HG03196 (cell line): ENCODE measurements at regions not wholly inside any gene's neighbourhood (a gene's known extent, or its start where the extent isn't known, plus 50 kb on each side); places are given as distances from the start of the nearest gene placed in this dataset.

Experiments used
- ATAC-seq: cut with Tn5 transposase; IDR thresholded peaks from one replicate; pipeline ENCODE4 v1.9.1; 2021; ENCODE audit not compliant: unreplicated experiment

DNA sequence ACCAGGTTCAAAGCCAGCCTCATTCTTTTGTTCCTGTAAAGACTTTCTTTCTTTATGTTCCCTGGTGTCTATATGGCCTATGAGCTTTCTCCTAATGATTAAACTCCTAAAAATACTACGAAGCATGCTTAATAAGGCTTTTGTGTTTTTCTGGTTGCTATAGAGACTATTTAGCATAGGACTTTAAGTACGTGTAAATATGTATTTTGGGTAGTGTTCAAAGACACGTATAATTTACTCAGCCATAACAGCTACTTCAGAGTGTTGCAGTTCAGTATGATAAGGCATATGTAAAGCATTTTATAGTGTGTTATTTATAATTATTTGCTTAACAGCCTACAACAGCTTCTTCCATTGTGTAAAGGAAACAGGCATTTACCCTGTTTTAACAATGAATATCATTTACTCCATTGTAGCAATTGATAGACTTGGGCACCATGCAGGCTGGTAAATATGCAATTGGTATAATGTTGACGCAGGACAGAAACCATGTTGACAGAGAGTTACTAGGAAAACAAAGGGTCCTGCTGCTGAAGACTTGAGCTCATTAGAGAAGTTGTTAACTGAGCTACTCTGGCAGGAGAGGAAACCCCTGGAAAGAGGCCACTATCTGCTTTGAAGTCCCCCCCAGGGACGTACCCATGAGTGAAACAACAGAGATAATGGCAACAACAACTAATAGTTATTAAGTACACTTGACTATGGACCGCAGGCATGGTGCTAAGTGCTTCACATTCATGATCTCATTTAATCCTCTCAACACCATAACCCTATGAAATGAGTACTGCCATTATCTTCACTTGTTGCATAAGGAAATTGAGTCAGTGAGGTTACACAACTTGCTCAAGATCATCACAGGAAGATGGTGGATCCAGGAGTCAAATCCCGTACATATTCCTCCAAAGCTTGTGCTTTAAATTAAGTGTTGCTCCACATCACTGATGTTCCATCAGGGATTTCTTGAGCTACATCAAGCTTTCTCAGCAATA lies 342.2 kb upstream of the DYNLRB2 start:
- ATAC-seq = no peak

GRCh38 chr16:80197741-80198201 lies 343.0 kb upstream of the DYNLRB2 start:
- no peak for ATAC-seq

DNA sequence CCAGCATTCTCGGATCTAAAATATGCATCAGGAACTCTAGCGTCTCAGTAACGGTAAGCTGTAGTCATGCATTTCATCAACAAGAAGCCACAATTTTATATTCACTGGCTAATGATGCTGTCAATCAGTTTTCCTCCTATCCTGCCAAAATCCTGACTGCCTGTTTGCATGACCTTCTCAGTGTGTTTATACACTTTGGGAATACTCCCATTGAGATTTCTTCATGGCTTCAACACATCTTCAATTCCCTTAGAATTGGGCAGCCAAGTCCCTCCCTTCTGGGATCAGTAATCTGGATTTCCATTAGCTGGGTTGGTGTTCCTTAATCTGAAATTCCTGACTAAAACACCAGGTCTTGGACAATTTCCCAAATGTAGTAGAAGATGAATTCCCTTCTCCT lies 348.9 kb upstream of the DYNLRB2 start:
- ATAC-seq = no peak

GRCh38 chr16:80189476-80190175 lies 351.2 kb upstream of the DYNLRB2 start:
- no peak for ATAC-seq

- no peak for ATAC-seq
Observed at GRCh38 chr16:80176114-80176513, 364.7 kb upstream of the DYNLRB2 start.

DNA sequence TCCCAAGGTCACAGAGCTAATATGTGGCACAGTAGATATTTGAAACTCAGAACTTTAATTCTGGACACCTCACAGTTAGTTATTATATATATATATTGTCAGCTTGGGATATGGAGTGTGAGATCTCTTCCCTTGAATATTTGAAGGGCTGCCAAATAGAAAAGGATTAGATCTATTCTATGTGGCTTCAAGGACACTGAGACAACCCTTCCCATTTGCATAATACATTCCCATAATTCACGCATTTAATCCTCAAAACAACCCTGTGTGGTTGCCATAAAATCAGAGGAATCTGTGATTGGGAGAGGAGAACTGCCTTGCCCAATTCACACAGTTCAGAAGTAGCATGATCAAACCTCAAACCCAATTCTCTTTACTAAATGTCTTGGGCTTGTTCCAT lies 365.8 kb upstream of the DYNLRB2 start:
- no peak for ATAC-seq

DNA sequence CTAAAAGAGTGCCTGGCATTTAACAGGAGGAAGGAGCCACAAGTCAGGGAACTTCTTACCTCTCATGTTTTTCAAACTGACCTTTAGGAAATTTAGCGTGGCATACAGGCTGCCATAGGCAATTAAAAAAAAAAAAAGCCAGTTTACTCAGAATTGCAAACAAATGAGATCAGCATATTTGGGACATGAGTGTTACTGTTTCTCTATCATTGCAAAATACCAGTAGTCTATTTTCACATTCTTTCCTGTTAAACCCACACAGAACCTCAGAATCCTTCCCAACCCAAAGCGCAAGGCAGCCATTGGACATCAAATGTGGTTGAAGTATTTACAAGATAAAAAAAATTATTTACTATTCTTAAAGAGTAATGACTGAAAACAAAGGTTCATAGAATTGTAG lies 366.4 kb upstream of the DYNLRB2 start:
- ATAC-seq = no peak

DNA sequence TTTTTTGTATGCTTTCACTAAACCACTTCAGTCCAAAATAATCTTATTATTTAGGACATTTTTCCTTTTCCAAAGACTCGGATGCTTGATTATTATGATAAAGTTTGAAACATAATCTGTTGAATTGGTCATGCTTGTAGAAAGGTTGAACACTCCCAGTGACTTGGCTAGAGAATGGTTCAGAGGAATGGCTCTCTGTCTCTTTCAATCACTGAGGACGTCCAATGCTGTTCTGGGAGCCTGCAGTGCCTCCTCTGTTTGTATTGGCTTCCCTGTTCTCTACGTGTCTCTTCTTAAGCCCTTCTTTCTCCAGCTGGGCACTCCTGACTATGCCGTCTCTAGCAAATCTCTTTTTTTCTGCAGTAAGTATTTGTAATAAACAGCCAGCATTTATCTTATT lies 369.0 kb upstream of the DYNLRB2 start:
- ATAC-seq = no peak

DNA sequence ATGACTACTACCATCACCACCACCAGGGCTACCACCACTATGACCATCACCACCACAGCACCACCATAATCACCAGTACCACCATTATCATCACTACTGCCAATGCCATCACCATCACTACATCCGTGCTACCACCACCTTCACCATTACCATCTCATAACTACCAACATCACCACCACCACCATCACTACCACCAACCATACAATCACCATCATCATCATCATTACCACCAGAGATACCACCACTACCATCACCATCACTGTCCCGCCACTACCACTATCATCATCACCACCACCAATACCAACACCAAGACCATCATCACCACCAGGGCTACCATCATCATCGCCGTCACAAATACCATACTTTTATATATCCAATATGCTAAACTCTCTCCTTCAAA lies 369.6 kb upstream of the DYNLRB2 start:
- no peak for ATAC-seq

GRCh38 chr16:80167657-80168390 lies 373.0 kb upstream of the DYNLRB2 start:
- ATAC-seq = no peak

DNA sequence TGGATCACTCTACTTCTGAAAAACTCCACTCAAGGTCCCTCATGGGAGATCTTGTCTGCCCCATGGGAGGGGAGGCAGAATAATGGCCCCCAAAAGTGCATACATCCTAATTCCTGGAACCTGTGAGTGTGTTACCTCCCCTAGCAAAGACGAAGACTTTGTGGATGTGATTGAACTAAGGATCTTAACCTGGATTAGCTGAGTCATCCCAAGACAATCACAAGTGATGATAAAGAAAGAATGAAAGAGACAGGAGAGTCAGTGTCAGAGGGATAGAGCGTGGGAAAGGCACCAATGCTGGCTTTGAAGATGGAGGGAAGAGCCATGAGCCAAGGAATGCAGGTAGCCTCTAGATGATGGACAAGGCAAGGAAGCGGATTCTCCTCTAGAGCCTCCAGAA lies 374.7 kb upstream of the DYNLRB2 start:
- ATAC-seq = no peak

DNA sequence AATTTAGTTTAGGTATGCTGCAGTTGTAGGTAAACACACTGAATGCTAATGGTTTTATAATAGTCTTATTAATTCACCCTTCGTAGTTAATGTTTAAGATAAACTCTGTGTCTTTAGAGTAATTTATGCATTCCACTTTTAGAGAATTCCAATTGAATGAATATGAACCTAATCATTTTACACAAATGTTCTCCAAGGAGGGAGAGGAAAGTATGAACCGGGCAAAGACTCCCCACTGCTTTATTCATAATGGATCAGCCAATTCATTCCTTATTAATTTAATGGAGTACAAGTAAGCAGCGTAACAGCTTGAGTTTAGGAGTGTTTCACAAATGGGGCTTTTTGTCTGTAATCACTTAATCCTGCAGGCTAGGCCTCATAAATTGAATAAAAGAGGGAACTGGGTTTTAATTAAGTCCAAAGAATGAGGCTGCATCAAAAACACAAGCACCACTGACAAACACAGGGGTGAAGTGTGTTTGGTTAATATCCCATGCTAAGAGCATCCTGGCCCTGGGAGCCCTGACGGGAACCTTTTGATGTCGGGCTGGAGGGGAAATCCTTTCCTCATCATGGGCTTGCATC lies 375.7 kb upstream of the DYNLRB2 start:
- no peak for ATAC-seq

DNA sequence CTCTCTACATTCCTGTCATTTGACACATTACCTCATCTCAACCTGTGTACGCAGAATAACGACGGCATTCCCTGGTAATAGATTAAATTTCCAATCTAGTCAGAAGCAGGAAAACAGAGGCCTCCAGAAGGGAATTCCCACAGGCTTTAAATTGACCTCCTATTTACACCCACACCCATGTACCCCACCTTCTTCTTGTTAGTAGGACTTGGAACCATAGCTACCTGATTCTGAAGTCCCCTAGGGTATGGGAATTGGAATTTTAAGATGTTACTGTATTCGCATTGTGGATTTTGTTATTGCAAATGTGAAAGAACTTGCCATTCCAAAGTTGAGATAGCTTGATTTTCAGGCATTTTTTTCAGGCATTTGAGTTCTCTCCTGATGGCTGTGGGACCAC lies 377.5 kb upstream of the DYNLRB2 start:
- no peak for ATAC-seq

GRCh38 chr16:80161799-80162739 lies 378.7 kb upstream of the DYNLRB2 start:
- no peak for ATAC-seq

- ATAC-seq = no peak
Observed at GRCh38 chr16:80158766-80159165, 382.0 kb upstream of the DYNLRB2 start.

GRCh38 chr16:80151722-80152111 lies 389.1 kb upstream of the DYNLRB2 start:
- no peak for ATAC-seq

DNA sequence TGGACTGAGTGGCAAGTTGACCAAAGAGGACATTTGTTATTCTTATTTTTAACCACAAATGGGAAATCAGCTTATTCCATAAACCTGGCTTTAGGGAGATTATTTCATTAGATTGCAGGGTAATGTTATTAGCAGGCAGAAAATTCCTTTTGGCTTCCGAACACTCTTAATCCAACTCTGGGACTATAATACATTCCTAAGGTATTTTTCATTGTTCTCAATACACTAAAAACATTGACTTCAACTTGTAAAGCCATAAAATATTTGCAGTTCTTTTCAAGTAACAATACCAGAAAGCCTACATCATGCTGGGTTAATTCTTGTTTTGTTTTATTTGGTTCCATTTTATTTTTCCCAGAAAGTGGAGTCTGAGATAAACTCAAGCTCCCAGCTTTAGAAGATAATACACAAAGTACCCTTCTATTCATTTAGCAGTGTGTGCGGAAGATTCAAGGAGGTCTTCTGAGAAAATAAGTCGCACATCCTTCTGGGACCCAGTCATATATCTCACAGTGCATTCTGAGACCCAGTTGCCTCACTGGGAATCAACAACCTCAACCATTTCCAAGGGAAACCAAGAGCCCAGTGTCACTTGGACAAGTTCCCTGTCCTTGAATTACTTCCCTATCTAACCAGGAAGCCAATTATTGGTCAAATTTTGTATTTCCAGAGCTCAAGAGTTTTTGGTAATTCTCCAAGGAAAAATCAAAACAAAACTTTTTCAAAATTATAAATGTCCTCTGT lies 389.6 kb upstream of the DYNLRB2 start:
- ATAC-seq = no peak

GRCh38 chr16:80148826-80149225 lies 392.0 kb upstream of the DYNLRB2 start:
- no peak for ATAC-seq

- ATAC-seq = no peak
Observed at GRCh38 chr16:80147026-80147655, 393.7 kb upstream of the DYNLRB2 start.
